Lower leg skin (tissue), 4 donors: ENCODE measurements at regions not wholly inside any gene's neighbourhood (a gene's known extent, or its start where the extent isn't known, plus 50 kb on each side); places are given as distances from the start of the nearest gene placed in this dataset.

ENCODE experiments used
- DNase-seq, 2 donors: peaks; one replicate each; pipeline ENCODE4 v3.0.0-alpha.2; 2019; ENCODE audit warnings: low spot score in 2 of 2
- H3K4me3 ChIP-seq: fragments of 200-600 bp; sonication (generic); 2 replicates; pipeline ENCODE4 v1.5.1; 2017; ENCODE audit warnings: mild to moderate bottlenecking, low read depth; ENCODE audit not compliant: poor library complexity, severe bottlenecking
- POLR2A ChIP-seq, 2 donors: fragments of 450-650 bp; IDR thresholded peaks; one replicate each; pipeline ENCODE4 v1.6.1; 2016 to 2017; ENCODE audit warnings: antibody characterized with exemption in 2 of 2, mild to moderate bottlenecking in 1 of 2, moderate library complexity in 1 of 2
- WGBS, 2 donors: methylation state at CpG; one replicate each; pipeline ENCODE4 v1.1.5; 2018; 5-methylcytosine and 5-hydroxymethylcytosine counted together
- intact Hi-C: fragments of 100-400 bp; cut with DNase I; formaldehyde crosslinking; loops from one replicate; pipeline ENCODE4 v1.15.0; 2023; ENCODE audit warnings: low total_unique reads
- TF ChIP-seq, protein P1 (sequence below), 3 donors: fragments of 450-650 bp; IDR thresholded peaks; one replicate each; pipeline ENCODE4 v1.5.1; 2016; ENCODE audit warnings: antibody characterized with exemption in 3 of 3, mild to moderate bottlenecking in 3 of 3, moderate library complexity in 2 of 3

DNA sequence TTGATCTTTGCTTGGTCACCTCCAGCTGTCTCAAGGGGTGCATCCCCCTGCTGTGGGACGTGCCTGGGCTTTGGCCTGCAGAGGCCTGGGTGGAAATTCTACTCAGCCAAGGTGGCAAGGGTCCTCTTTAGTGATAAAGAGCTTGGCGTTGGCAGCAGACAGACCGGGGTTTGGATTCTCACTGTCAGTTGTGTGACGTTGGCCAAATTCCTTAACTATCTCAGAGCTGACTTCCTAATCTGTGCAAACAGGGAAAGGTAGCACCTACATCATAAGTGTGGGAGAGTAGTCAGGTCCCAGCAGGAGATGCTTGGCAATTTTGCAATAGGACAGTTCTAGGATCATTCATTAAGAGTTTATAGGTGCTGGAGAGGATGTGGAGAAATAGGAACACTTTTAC lies 154.3 kb upstream of the GSC start:
- TF ChIP-seq, protein P1, sequence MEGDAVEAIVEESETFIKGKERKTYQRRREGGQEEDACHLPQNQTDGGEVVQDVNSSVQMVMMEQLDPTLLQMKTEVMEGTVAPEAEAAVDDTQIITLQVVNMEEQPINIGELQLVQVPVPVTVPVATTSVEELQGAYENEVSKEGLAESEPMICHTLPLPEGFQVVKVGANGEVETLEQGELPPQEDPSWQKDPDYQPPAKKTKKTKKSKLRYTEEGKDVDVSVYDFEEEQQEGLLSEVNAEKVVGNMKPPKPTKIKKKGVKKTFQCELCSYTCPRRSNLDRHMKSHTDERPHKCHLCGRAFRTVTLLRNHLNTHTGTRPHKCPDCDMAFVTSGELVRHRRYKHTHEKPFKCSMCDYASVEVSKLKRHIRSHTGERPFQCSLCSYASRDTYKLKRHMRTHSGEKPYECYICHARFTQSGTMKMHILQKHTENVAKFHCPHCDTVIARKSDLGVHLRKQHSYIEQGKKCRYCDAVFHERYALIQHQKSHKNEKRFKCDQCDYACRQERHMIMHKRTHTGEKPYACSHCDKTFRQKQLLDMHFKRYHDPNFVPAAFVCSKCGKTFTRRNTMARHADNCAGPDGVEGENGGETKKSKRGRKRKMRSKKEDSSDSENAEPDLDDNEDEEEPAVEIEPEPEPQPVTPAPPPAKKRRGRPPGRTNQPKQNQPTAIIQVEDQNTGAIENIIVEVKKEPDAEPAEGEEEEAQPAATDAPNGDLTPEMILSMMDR (IDR thresholded peaks at IDR 0.05), result no peak
- H3K4me3 ChIP-seq, result no peak overlapping the region
- DNase-seq, result peak in 1 of 2 donors; percentile 39
- intact Hi-C loops, result no loop called here
- WGBS, 2 donors, result 75% methylated on average over 4 of the region's 4 CpGs

DNA sequence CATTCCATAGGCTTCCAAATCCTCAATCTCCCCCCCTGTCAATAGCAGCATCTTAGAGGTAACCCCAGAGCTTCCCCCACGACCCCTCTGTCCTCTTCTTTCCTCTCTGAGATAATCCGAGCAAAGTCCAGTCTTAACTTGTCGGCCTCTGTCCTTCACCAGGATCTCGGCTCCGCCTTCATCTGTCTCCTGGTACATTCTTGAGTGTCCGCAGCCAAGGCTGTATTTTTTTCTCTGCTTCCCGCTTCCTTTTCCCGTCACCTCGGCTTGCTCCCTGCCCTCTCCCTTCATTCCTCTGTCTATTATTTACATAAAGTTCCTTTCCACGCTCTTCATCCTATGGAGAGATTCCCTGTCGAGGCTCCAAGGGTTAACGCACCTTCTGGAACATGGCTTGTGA lies 153.9 kb upstream of the GSC start:
- TF ChIP-seq, protein P1 (IDR thresholded peaks at IDR 0.05), result no peak
- no peak for TF ChIP-seq POLR2A (IDR thresholded peaks at IDR 0.05)
- peak in 1 of 2 donors; percentile 32 for DNase-seq
- intact Hi-C loops, result no loop called here

DNA sequence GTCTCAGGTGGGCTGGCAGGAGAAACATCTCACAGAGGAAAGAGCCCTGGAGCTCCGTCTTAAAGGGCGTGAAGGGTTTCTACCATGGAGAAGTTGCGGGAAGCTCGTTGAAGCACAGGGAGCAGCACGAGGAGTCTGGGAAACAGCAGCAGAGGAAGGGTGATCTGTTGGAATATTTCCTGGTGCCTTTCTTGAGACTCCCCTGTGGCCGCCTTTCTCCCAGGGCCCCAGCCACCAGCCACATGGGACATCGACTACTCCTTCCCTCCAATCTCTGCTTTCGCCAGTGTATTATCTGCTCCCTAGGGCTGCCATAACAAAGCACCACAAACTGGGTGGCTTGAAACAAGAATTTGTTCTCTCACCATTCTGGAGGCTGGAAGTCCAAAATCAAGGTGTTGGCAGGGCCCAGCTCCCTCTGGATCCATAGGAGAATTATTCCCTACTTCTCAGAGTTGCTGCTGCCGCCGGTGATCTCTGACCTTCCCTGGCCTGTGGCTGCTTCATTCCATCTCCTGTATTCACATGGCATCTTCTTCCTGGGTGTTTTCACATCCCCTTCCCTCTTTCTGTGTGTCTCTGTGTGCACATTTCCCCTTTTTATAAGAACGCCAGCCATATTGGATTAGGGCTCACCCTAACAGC lies 152.8 kb upstream of the GSC start:
- WGBS, 2 donors, result 95 to 96% methylated on average over 11 of the region's 11 CpGs
- H3K4me3 ChIP-seq, result no peak overlapping the region
- TF ChIP-seq, protein P1 (IDR thresholded peaks at IDR 0.05), result no peak
- no peak for TF ChIP-seq POLR2A (IDR thresholded peaks at IDR 0.05)
- peak in 1 of 2 donors; percentile 61 for DNase-seq
- intact Hi-C loops, result no loop called here

More for the DNA sequence above, 153.9 kb upstream of the GSC start:
- WGBS, 2 donors, result 61 to 70% methylated on average over 12 of the region's 12 CpGs
- no peak overlapping the region for H3K4me3 ChIP-seq

DNA sequence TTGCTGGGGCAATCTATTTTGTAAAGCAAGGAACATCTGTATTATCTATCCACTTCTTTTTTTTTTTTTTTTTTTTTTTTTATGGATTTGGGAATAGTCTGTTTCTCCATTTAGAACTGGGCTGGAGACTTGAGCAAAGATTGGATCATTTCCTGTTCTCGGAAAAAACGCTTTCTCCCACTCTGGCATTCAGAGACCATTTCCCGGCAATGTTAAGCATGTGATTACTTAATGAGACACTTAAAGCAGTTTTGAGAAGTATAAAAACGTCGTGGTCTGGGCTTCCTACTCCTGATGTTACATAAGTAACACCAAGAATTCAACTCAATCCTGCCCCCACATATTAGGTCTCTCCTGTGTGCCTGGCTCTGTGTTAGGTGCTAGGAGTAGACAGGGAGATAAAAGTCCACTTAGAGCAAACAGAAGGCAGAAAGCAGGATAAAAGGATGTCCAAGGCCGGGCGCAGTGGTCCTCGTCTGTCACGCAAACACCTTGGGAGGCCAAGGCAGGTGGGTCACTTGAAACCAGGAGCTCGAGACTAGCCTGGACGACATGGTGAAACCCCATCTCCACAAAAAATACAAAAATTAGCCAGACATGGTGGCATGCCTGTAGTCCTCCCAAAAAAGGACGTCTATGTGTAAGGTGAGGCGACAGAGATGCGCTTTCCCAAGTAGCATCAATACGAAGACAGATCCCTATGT lies 152.1 kb upstream of the GSC start:
- DNase-seq, result peak in 1 of 2 donors; percentile 83
- TF ChIP-seq, protein P1 (IDR thresholded peaks at IDR 0.05), result no peak
- TF ChIP-seq POLR2A (IDR thresholded peaks at IDR 0.05), result no peak
- H3K4me3 ChIP-seq, result no peak overlapping the region
- intact Hi-C loops, result no loop called here
- WGBS, 2 donors, result 78 to 79% methylated on average over 15 of the region's 15 CpGs

DNA sequence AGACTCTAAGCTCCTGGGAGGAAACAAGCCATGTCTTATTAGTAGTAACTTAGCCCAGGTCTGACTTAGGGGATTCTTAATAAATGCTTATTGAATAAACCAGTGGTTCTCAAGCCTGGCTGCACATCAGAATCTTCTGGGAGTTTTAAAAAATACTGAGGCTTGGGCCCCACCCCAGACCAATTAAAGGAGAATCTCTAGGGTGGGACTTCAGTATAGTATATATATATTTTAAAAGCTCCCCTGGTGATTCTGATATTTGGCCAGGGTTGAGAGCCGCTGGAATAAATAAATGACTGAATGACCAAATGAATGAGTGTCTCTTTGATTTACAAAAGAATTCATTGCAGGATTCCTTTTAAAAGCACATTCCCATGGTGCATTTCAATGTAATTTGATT lies 151.5 kb upstream of the GSC start:
- no peak overlapping the region for H3K4me3 ChIP-seq
- DNase-seq, result peak in 1 of 2 donors; percentile 3
- intact Hi-C loops, result no loop called here
- WGBS, 2 donors, result 60 to 66% methylated on average over 1 of the region's 1 CpG
- TF ChIP-seq POLR2A (IDR thresholded peaks at IDR 0.05), result no peak
- TF ChIP-seq, protein P1 (IDR thresholded peaks at IDR 0.05), result no peak
